Stimulated activated CD4-positive, alpha-beta T cell treated with anti-CD3 and anti-CD28 coated beads, Interleukin-1b, Interleukin-23, amount 100 ng/mL, for 48 hours (primary cell): ENCODE measurements at regions not wholly inside any gene's neighbourhood (a gene's known extent, or its start where the extent isn't known, plus 50 kb on each side); places are given as distances from the start of the nearest gene placed in this dataset.
A peak's percentile ranks its signal among the peaks of the same experiment; 100 is the strongest.
"Not testable (repeated sequence)": the region's sequence is repeated elsewhere in the genome, so short reads cannot be mapped to it uniquely, and the experiment has no call there.

Experiments used
- DNase-seq: peaks from one replicate; pipeline ENCODE4 v3.0.0-alpha.2; 2020

DNA sequence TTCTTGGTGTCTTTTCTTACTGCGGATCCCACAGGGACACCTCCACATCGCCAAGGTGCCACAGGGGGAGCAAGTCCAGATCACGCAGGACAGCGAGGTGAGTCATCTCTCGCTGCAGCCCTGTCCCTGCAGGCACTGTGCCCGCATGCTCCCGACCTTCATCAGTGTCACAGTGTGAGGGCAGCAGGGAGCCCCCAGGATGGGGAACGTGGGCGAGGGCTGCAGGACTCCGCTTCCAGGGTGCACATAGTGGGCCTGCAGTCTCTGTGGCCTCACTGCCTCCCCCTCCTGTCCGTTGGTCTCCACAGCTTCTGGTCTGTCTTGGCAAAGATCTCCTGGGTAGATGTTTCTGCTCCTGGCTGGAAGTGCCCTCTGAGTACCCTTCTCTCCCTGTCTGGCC, 78.0 kb downstream of the NPIPB11 start:
- not testable (repeated sequence) for DNase-seq

GRCh38 chr16:29327631-29328408, 78.7 kb downstream of the NPIPB11 start:
- not testable (repeated sequence) for DNase-seq

DNA sequence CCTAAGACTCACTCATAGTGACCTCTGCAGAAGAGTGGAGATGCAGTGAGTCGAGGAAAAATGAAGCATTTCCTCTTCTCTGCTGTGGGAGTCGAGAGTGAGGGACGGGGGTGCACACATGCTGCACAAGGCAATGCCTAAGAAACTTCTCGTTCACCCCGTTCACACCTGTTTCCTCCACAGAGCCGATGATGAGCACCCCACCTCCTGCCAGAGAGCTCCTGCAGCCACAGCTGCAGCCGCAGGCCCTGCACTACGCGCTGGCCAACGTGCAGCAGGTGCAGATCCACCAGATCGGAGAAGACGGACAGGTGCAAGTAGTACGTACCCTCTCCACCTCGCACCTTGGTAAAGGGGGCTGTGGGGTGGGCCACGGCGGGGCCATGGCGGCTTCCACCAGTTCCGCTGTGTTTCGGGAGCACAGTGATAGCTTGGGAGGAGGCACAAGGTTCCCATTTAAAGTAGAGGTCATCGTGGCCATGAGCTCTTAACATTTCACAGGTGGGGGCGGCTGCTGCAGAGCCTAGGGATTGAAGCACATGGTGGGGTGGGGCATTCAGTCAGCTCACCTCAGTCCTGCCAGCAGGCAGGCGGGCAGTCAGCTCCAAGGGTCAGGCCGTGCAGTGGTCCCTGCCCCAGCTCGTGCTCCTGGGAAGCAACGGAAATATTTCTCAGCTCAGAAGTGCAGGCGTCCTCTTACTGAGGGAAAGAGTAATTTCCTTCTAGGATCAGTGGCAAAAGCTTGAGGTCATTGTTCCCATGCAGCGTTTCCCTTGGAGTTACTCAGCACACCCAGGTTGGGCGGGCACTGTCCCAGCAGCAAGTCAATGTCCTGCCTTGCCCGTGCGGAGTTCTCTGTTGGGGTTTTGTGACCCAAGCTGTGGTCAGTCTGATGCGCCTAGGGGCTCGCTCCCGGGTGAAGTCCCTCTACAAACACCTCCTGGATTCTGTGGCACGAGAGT, 80.1 kb downstream of the NPIPB11 start:
- DNase-seq = not testable (repeated sequence)

- not testable (repeated sequence) for DNase-seq
These were observed 82.8 kb downstream of the NPIPB11 start for GRCh38 chr16:29323725-29324124.

DNA sequence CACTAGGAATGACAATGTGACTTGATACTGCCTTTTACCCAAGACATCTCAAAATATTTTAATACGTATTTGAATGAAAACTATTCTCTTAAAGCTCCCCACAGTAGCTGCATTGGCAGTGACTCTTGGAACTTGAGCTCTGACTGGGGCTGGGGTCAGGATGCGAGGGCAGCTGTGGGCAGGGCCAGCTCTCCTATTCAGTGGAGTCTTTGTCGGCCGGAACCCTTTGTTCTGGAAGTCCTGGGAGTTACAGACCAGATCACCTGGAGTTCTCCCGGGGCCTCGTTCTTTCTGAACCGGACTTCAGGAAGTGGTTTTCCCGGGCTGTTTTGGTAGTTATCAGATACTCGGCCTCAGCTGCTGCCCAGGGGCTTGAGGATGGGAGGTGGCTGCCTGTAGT, 84.9 kb downstream of the NPIPB11 start:
- DNase-seq = no peak

- DNase-seq = no peak
These were observed 85.5 kb downstream of the NPIPB11 start for GRCh38 chr16:29321000-29321393.

- no peak for DNase-seq
These were observed 86.1 kb downstream of the NPIPB11 start for GRCh38 chr16:29320274-29320999.

DNA sequence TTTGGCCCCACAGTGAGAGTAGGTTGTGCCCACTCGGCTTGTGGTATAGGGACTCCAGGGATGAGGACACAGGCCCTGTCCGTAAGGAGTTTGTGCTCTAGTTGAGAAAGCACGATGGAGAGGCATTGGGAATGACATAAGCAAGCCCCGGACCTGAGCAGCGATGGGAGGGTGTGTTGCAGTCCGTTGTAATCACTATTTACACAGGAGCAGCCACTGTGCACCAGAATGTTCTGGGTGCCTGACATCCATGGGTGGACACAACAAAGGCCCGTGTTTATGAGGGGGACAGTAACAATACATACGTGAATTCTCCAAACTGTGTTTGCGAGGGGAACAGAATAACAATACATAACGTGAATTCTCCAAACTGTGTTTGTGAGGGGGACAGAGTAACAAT, 86.8 kb downstream of the NPIPB11 start:
- no peak for DNase-seq

DNA sequence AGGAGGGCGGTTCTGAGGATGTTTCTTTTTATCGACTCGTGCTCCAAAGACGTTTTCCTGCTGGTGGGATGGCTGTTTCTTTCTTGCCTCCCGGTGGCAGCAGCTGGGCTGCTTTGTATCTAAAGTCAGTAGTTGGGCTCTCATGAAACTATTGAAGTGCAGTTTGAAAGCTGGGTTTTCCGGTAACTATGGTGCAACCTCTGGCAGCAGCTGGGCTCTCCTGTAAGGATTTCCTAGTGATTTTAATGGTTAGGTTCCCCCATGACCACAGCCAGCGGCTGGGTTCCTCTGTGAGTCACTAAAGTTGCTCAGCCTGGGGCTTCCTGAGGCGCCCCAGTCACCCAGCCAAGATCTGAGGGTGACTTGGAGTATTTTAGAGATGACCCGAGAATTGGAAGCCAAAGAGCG, 87.9 kb downstream of the NPIPB11 start:
- DNase-seq = peak; percentile 28

DNA sequence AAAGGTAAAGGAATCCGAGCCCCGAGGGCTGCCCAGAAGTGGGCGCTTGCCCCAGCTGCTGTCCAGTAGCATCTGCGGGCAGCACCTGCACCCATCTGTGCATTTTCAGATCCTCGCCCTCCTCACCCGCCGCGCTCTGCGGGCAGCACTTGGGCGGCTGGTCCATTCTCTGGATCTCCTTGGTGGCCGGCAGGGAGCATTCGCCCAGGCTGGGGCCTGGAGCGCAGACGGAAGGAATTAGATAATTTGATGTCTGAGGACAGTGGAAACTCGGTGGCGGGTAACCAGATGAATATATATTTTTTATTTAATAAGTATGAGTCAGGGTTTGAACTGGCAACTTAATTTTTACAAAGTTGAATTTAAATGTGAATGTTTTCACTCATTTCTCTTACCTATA, 88.5 kb downstream of the NPIPB11 start:
- DNase-seq = no peak

- no peak for DNase-seq
These were observed 89.2 kb downstream of the NPIPB11 start for GRCh38 chr16:29317269-29317668.

DNA sequence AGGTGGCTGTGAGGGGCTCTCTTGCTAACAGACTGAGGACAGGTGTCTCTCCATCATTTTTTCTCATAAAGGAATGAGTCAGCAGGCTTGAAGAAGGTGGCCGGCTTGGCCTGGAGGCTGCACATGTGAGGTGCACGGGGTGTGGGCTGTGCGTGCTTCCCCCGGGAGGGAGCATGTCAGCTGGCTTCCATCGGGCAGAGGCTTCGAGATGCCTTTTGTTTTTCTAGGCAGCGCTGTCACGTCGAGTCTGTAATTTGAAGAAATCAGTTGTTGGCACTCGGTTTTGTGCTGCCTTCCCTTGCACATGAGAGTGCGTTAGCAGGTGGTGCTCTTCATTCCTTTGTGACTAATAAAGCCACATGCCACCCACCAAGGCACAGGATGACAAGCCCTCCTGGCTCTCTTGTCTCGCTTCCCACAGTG, 89.7 kb downstream of the NPIPB11 start:
- DNase-seq = no peak

DNA sequence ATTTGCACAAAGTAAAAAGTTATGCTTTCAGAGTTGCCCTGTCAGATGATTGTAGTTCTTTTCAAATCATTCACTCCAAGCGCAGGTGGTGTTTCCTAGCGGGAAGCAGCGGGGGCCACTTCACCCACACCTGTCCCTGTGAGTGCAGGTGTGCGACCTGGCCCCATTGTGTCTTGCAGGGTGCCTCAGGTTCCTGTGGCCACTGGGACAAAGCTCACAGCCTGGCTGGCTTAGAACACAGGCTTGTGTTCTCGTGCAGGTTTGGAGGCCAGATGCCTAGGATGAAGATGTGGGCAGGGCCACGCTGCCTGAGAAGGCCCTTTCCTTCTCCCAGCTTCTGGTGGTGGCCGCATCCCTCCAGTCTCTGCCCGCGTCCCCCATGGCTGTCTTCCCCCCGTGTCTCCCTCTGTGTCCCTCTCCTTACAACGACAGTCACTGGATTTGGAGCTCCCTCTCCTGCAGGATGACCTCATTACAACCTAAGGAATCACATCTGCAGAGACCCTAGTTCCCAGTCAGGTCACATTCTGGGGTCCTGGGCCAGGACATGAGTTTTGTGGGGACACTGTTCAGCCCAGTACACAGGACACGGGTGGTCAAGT, 90.5 kb downstream of the NPIPB11 start:
- no peak for DNase-seq

- DNase-seq = no peak
These were observed 91.5 kb downstream of the NPIPB11 start for GRCh38 chr16:29315046-29315445.

DNA sequence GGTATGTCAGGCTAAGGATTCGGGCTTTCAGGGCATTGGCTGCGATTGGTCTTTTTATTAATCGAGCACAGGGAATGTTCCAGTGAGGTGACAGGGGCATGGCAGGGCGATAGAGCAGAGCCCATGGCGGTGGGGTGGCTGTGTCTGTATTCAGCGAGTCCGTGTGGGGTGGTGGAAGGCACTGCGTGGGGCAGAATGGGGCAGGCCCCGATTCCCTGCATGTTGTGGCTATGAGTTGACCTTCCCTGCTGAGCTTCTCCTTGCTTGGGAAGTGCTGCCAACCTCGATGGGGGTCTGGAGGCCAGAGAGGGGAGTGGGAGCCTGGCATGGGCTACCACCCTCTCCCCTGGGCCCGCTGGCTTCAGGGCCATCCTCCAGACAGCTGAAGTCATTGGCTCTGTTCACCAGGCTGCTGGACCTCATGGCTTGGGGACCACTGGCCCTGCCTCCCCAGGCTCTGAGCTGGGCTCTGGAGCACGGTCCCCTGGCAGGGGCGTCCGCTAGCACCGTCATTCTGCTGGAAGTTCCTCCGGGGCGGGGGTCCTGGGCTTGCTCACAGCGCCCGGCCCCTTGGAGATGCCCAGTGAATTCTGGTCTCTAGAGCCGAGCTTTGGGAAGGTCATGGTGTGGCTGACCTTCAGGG, 92.1 kb downstream of the NPIPB11 start:
- no peak for DNase-seq

GRCh38 chr16:29313559-29314048, 92.9 kb downstream of the NPIPB11 start:
- DNase-seq = no peak

GRCh38 chr16:29312835-29313558, 93.5 kb downstream of the NPIPB11 start:
- DNase-seq = no peak

GRCh38 chr16:29312345-29312675, 94.2 kb downstream of the NPIPB11 start:
- DNase-seq = not testable (repeated sequence)

- no peak for DNase-seq
These were observed 94.8 kb downstream of the NPIPB11 start for GRCh38 chr16:29311461-29312344.

- DNase-seq = no peak
These were observed 95.6 kb downstream of the NPIPB11 start for GRCh38 chr16:29310852-29311314.
